ENCODE measurements at regions not wholly inside any gene's neighbourhood (a gene's known extent, or its start where the extent isn't known, plus 50 kb on each side); places are given as distances from the start of the nearest gene placed in this dataset.
"Not testable (repeated sequence)": the region's sequence is repeated elsewhere in the genome, so short reads cannot be mapped to it uniquely, and the experiment has no call there.

- no peak for DNase-seq (ENCODE audit: low spot score)
Observed at GRCh38 chr4:66275411-66276038, 605.2 kb upstream of the EPHA5 start.

GRCh38 chr4:66273110-66273509 lies 602.8 kb upstream of the EPHA5 start:
- no peak for DNase-seq (ENCODE audit: low spot score)

GRCh38 chr4:66270356-66270755 lies 600.1 kb upstream of the EPHA5 start:
- not testable (repeated sequence) for DNase-seq (ENCODE audit: low spot score)

GRCh38 chr4:66266554-66266953 lies 596.3 kb upstream of the EPHA5 start:
- DNase-seq (ENCODE audit: low spot score): not testable (repeated sequence)

GRCh38 chr4:66266035-66266434 lies 595.7 kb upstream of the EPHA5 start:
- DNase-seq (ENCODE audit: low spot score): no peak

- no peak for DNase-seq (ENCODE audit: low spot score)
Observed at GRCh38 chr4:66252291-66252690, 582.0 kb upstream of the EPHA5 start.

- no peak for DNase-seq (ENCODE audit: low spot score)
Observed at GRCh38 chr4:66246643-66247042, 576.4 kb upstream of the EPHA5 start.

- DNase-seq (ENCODE audit: low spot score): no peak
Observed at GRCh38 chr4:66235876-66236275, 565.6 kb upstream of the EPHA5 start.

- no peak for DNase-seq (ENCODE audit: low spot score)
Observed at GRCh38 chr4:66229885-66230284, 559.6 kb upstream of the EPHA5 start.

- no peak for DNase-seq (ENCODE audit: low spot score)
Observed at GRCh38 chr4:66225539-66225938, 555.2 kb upstream of the EPHA5 start.

GRCh38 chr4:66223068-66223703 lies 552.9 kb upstream of the EPHA5 start:
- no peak for DNase-seq (ENCODE audit: low spot score)

GRCh38 chr4:66219401-66219800 lies 549.1 kb upstream of the EPHA5 start:
- DNase-seq (ENCODE audit: low spot score): no peak

- DNase-seq (ENCODE audit: low spot score): no peak
Observed at GRCh38 chr4:66216252-66216651, 546.0 kb upstream of the EPHA5 start.

- no peak for DNase-seq (ENCODE audit: low spot score)
Observed at GRCh38 chr4:66212489-66212888, 542.2 kb upstream of the EPHA5 start.

- no peak for DNase-seq (ENCODE audit: low spot score)
Observed at GRCh38 chr4:66204534-66205247, 534.4 kb upstream of the EPHA5 start.

GRCh38 chr4:66202870-66203269 lies 532.6 kb upstream of the EPHA5 start:
- no peak for DNase-seq (ENCODE audit: low spot score)

GRCh38 chr4:66197451-66197850 lies 527.2 kb upstream of the EPHA5 start:
- no peak for DNase-seq (ENCODE audit: low spot score)

- no peak for DNase-seq (ENCODE audit: low spot score)
Observed at GRCh38 chr4:66193487-66193886, 523.2 kb upstream of the EPHA5 start.

GRCh38 chr4:66187175-66187720 lies 517.0 kb upstream of the EPHA5 start:
- DNase-seq (ENCODE audit: low spot score): peak; percentile 3

GRCh38 chr4:66186095-66186494 lies 515.8 kb upstream of the EPHA5 start:
- no peak for DNase-seq (ENCODE audit: low spot score)

GRCh38 chr4:66182636-66183035 lies 512.3 kb upstream of the EPHA5 start:
- DNase-seq (ENCODE audit: low spot score): no peak

GRCh38 chr4:66178906-66179305 lies 508.6 kb upstream of the EPHA5 start:
- no peak for DNase-seq (ENCODE audit: low spot score)

- DNase-seq (ENCODE audit: low spot score): no peak
Observed at GRCh38 chr4:66169341-66169740, 499.1 kb upstream of the EPHA5 start.

Measured in AG20443 (cell line).